ENCODE measurements at regions not wholly inside any gene's neighbourhood (a gene's known extent, or its start where the extent isn't known, plus 50 kb on each side); places are given as distances from the start of the nearest gene placed in this dataset.

- TF ChIP-seq CTCF (IDR thresholded peaks at IDR 0.05; ENCODE audit: low read length) (no peak), EZH2phosphoT487 (IDR thresholded peaks at IDR 0.05; ENCODE audit: low read length) (no peak)
These were observed 206.8 kb downstream of the IL15 start for GRCh38 chr4:141843136-141843535.

All from MM.1S (cell line).